MM.1S (cell line): ENCODE measurements at regions not wholly inside any gene's neighbourhood (a gene's known extent, or its start where the extent isn't known, plus 50 kb on each side); places are given as distances from the start of the nearest gene placed in this dataset.

Experiments
- DNase-seq: peaks from one replicate; pipeline ENCODE4 v3.0.0-alpha.2; 2015
- H2AFZ ChIP-seq: fragments of 300-600 bp; sonication (generic); 2 replicates; pipeline ENCODE4 v1.6.0; 2016; ENCODE audit warnings: antibody characterized with exemption, low read length
- H3F3A ChIP-seq: fragments of 300-600 bp; sonication (generic); 2 replicates; pipeline ENCODE4 v1.6.1; 2016; ENCODE audit warnings: mild to moderate bottlenecking, antibody characterized with exemption, low read length, moderate library complexity, mixed read lengths; ENCODE audit not compliant: insufficient read depth
- H3K27ac ChIP-seq: fragments of 300-600 bp; sonication (generic); 2 replicates; pipeline ENCODE4 v1.5.1; 2016; ENCODE audit warnings: mild to moderate bottlenecking, low read length
- H3K27me3 ChIP-seq: fragments of 300-600 bp; sonication (generic); replicated peaks from 2 replicates; pipeline ENCODE4 v1.6.0; 2016; ENCODE audit warnings: low read length; ENCODE audit not compliant: insufficient read depth
- H3K36me3 ChIP-seq: fragments of 300-600 bp; sonication (generic); replicated peaks from 2 replicates; pipeline ENCODE4 v1.6.1; 2016; ENCODE audit warnings: mild to moderate bottlenecking, low read length, mixed read lengths; ENCODE audit not compliant: insufficient read depth
- H3K4me1 ChIP-seq: fragments of 300-600 bp; sonication (generic); 2 replicates; pipeline ENCODE4 v1.6.1; 2016; ENCODE audit warnings: low read length, mixed read lengths
- H3K4me2 ChIP-seq: fragments of 300-600 bp; sonication (generic); 2 replicates; pipeline ENCODE4 v1.6.0; 2016; ENCODE audit warnings: low read depth, low read length
- H3K4me3 ChIP-seq: fragments of 300-600 bp; sonication (generic); 2 replicates; pipeline ENCODE4 v1.5.1; 2016; ENCODE audit warnings: low read length, mixed read lengths
- H3K79me2 ChIP-seq: fragments of 300-600 bp; sonication (generic); 2 replicates; pipeline ENCODE4 v1.6.1; 2016; ENCODE audit warnings: mixed run types, low read length, mixed read lengths
- H3K9ac ChIP-seq: fragments of 300-600 bp; sonication (generic); 2 replicates; pipeline ENCODE4 v1.6.1; 2016; ENCODE audit warnings: low read length, mixed read lengths
- H3K9me2 ChIP-seq: fragments of 300-600 bp; sonication (generic); replicated peaks from 2 replicates; pipeline ENCODE4 v1.6.1; 2016; ENCODE audit warnings: mild to moderate bottlenecking, low read length, mixed read lengths; ENCODE audit not compliant: insufficient read depth
- H3K9me3 ChIP-seq: fragments of 300-600 bp; sonication (generic); replicated peaks from 2 replicates; pipeline ENCODE4 v1.6.1; 2016; ENCODE audit warnings: mild to moderate bottlenecking, low read length, mixed read lengths; ENCODE audit not compliant: insufficient read depth
- H4K20me1 ChIP-seq: fragments of 300-600 bp; sonication (generic); 2 replicates; pipeline ENCODE4 v1.6.1; 2016; ENCODE audit warnings: mild to moderate bottlenecking, low read length, moderate library complexity, mixed read lengths; ENCODE audit not compliant: insufficient read depth
- CTCF ChIP-seq: fragments of 300-600 bp; sonication (generic); IDR thresholded peaks from 2 replicates; pipeline ENCODE4 v1.5.1; 2016; ENCODE audit warnings: antibody characterized with exemption, low read length, mixed read lengths
- EZH2 ChIP-seq: fragments of 300-600 bp; sonication (generic); optimal IDR thresholded peaks from 2 replicates; pipeline ENCODE3; 2017; ENCODE audit warnings: low read depth, mild to moderate bottlenecking, antibody characterized with exemption, low read length, mixed read lengths
- EZH2phosphoT487 ChIP-seq: fragments of 300-600 bp; sonication (generic); IDR thresholded peaks from 2 replicates; pipeline ENCODE4 v1.6.1; 2018; ENCODE audit warnings: antibody characterized with exemption, low read length

GRCh38 chr7:81140252-81140651 is 221.4 kb upstream of the SEMA3C start:
- no peaks in the 10 kb centered on the region for H3K4me1 ChIP-seq
- H3K27me3 ChIP-seq, result no peaks in the 10 kb centered on the region
- no peaks in the 10 kb centered on the region for H3K79me2 ChIP-seq
- H3K27ac ChIP-seq, result no peak overlapping the region
- no peak for DNase-seq
- no peak overlapping the region for H2AFZ ChIP-seq
- no peaks in the 10 kb centered on the region for H4K20me1 ChIP-seq
- H3K4me2 ChIP-seq, result no peak overlapping the region
- no peak overlapping the region for H3K9ac ChIP-seq
- no peaks in the 10 kb centered on the region for H3K36me3 ChIP-seq
- H3K9me2 ChIP-seq, result no peaks in the 10 kb centered on the region
- no peak for TF ChIP-seq EZH2
- no peaks in the 10 kb centered on the region for H3K9me3 ChIP-seq
- no peaks in the 10 kb centered on the region for H3F3A ChIP-seq
- H3K4me3 ChIP-seq, result no peak overlapping the region

- Histone ChIP-seq H2AFZ (no peak overlapping the region), H3K4me3 (no peak overlapping the region), H3K27me3 (no peaks in the 10 kb centered on the region), H3K4me1 (no peaks in the 10 kb centered on the region), H4K20me1 (no peaks in the 10 kb centered on the region), H3K9me3 (no peaks in the 10 kb centered on the region), H3K27ac (no peak overlapping the region), H3K79me2 (no peaks in the 10 kb centered on the region), H3K9ac (no peak overlapping the region), H3K36me3 (no peaks in the 10 kb centered on the region), H3K9me2 (no peaks in the 10 kb centered on the region), H3K4me2 (no peak overlapping the region), H3F3A (no peaks in the 10 kb centered on the region)
- DNase-seq, result no peak
- TF ChIP-seq CTCF, result no peak
- no peak for TF ChIP-seq EZH2phosphoT487
- TF ChIP-seq EZH2, result no peak
Measured at GRCh38 chr7:81138870-81139269, 220.0 kb upstream of the SEMA3C start.

- Histone ChIP-seq H3K79me2 (no peaks in the 10 kb centered on the region), H4K20me1 (no peaks in the 10 kb centered on the region), H3K9me3 (no peaks in the 10 kb centered on the region), H2AFZ (no peak overlapping the region), H3K9ac (no peak overlapping the region), H3K4me3 (no peak overlapping the region), H3K36me3 (no peaks in the 10 kb centered on the region), H3K27me3 (no peaks in the 10 kb centered on the region), H3K4me1 (no peaks in the 10 kb centered on the region), H3K9me2 (no peaks in the 10 kb centered on the region), H3K27ac (no peak overlapping the region), H3F3A (no peaks in the 10 kb centered on the region), H3K4me2 (no peak overlapping the region)
- no peak for TF ChIP-seq EZH2phosphoT487
- no peak for DNase-seq
Measured at GRCh38 chr7:81135324-81135723, 216.5 kb upstream of the SEMA3C start.

GRCh38 chr7:81128011-81128410 is 209.2 kb upstream of the SEMA3C start:
- Histone ChIP-seq H3K27ac (no peak overlapping the region), H3K36me3 (no peaks in the 10 kb centered on the region), H3K4me3 (no peak overlapping the region), H4K20me1 (no peaks in the 10 kb centered on the region), H2AFZ (no peak overlapping the region), H3K9ac (no peak overlapping the region), H3K79me2 (no peaks in the 10 kb centered on the region), H3K9me3 (no peaks in the 10 kb centered on the region), H3K27me3 (no peaks in the 10 kb centered on the region), H3F3A (no peaks in the 10 kb centered on the region), H3K4me2 (no peak overlapping the region), H3K9me2 (no peaks in the 10 kb centered on the region), H3K4me1 (no peaks in the 10 kb centered on the region)
- no peak for DNase-seq
- TF ChIP-seq CTCF, result no peak
- no peak for TF ChIP-seq EZH2
- no peak for TF ChIP-seq EZH2phosphoT487
